ENCODE measurements at regions not wholly inside any gene's neighbourhood (a gene's known extent, or its start where the extent isn't known, plus 50 kb on each side); places are given as distances from the start of the nearest gene placed in this dataset.

DNA sequence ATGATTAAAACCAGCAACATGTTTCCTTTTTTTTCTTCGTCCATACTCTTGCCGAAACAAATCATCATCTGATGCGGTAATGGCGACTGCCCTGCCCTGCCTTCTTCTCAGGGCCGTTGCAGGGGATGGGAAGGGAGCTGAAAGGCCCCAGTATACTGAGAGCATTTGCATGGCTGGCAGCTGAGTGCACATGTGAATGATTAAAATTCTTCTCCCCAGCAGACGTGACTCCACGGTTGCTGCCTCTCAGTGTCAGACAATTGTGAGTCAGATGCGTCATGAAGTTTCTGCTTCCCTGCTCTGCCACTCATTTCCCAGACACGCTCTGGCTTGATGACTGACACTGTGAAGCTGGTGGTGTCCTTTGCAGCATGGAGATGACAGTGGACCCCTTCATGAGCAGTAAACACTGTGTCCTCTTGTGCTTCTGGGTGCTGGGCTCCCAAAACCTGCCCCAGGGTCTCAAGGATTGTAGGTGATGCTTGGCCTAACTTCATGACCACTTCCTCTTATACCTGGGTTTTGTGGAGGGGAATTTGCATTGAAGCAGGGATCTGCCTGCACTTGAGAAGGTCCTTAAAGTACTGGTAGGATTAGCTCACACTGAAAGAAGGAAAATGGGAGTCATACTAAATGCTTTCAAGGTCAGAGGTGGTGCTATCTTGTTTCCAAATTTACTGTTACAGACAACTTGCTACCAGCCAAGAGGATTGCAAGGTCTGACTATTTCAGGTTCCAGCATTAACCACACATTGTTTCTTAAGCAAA is 222.5 kb upstream of the COPS8 start:
- TF ChIP-seq, protein P1, sequence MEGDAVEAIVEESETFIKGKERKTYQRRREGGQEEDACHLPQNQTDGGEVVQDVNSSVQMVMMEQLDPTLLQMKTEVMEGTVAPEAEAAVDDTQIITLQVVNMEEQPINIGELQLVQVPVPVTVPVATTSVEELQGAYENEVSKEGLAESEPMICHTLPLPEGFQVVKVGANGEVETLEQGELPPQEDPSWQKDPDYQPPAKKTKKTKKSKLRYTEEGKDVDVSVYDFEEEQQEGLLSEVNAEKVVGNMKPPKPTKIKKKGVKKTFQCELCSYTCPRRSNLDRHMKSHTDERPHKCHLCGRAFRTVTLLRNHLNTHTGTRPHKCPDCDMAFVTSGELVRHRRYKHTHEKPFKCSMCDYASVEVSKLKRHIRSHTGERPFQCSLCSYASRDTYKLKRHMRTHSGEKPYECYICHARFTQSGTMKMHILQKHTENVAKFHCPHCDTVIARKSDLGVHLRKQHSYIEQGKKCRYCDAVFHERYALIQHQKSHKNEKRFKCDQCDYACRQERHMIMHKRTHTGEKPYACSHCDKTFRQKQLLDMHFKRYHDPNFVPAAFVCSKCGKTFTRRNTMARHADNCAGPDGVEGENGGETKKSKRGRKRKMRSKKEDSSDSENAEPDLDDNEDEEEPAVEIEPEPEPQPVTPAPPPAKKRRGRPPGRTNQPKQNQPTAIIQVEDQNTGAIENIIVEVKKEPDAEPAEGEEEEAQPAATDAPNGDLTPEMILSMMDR (IDR thresholded peaks at IDR 0.05) = no peak
- TF ChIP-seq POLR2A (IDR thresholded peaks at IDR 0.05) = no peak
